Stomach (tissue), 4 donors: ENCODE measurements at regions not wholly inside any gene's neighbourhood (a gene's known extent, or its start where the extent isn't known, plus 50 kb on each side); places are given as distances from the start of the nearest gene placed in this dataset.

Experiments
- CTCF ChIP-seq, 7 experiments: fragments of 450-650 bp in 4 of 7; fragments of 200-600 bp in 3 of 7; sonication (generic) in 3 of 7; IDR thresholded peaks; one replicate each; pipeline ENCODE4 v1.5.1; 2016 to 2019; ENCODE audit warnings: antibody characterized with exemption in 7 of 7, control low read depth in 2 of 7, mild to moderate bottlenecking in 1 of 7
- POLR2A ChIP-seq, 4 donors: fragments of 450-650 bp; IDR thresholded peaks; one replicate each; pipeline ENCODE4 v1.6.1; 2016; ENCODE audit warnings: antibody characterized with exemption in 4 of 4, control low read depth in 2 of 4, mild to moderate bottlenecking in 1 of 4, moderate library complexity in 1 of 4

- TF ChIP-seq CTCF (IDR thresholded peaks at IDR 0.05), result no peak
- no peak for TF ChIP-seq POLR2A (IDR thresholded peaks at IDR 0.05)
These were observed 197.3 kb upstream of the IL12A start for GRCh38 chr3:159791336-159791735.
